ENCODE measurements at regions not wholly inside any gene's neighbourhood (a gene's known extent, or its start where the extent isn't known, plus 50 kb on each side); places are given as distances from the start of the nearest gene placed in this dataset.

GRCh38 chr11:114877976-114878375 is 199.6 kb downstream of the NXPE2 start:
- Histone ChIP-seq H2AFZ (ENCODE audit: low read depth, low read length) (no peak overlapping the region), H3K4me3 (ENCODE audit: low read length) (no peak overlapping the region), H4K20me1 (ENCODE audit: insufficient read depth, low read length) (no peaks in the 10 kb centered on the region), H3K27ac (ENCODE audit: low read length) (no peak overlapping the region), H3K36me3 (replicated peaks; ENCODE audit: low read depth, low read length) (no peaks in the 10 kb centered on the region), H3K4me2 (ENCODE audit: low read length) (no peak overlapping the region), H3K4me1 (ENCODE audit: low read length) (no peaks in the 10 kb centered on the region), H3K9ac (ENCODE audit: low read length) (no peak overlapping the region), H3K9me3 (ENCODE audit: insufficient read depth, low read length) (no peaks in the 10 kb centered on the region), H3K27me3 (ENCODE audit: low read depth, low read length) (no peaks in the 10 kb centered on the region), H3K79me2 (ENCODE audit: low read length) (no peaks in the 10 kb centered on the region)
- no peak for TF ChIP-seq EZH2phosphoT487 (IDR thresholded peaks at IDR 0.05; ENCODE audit: low read depth)
- TF ChIP-seq, protein P1, sequence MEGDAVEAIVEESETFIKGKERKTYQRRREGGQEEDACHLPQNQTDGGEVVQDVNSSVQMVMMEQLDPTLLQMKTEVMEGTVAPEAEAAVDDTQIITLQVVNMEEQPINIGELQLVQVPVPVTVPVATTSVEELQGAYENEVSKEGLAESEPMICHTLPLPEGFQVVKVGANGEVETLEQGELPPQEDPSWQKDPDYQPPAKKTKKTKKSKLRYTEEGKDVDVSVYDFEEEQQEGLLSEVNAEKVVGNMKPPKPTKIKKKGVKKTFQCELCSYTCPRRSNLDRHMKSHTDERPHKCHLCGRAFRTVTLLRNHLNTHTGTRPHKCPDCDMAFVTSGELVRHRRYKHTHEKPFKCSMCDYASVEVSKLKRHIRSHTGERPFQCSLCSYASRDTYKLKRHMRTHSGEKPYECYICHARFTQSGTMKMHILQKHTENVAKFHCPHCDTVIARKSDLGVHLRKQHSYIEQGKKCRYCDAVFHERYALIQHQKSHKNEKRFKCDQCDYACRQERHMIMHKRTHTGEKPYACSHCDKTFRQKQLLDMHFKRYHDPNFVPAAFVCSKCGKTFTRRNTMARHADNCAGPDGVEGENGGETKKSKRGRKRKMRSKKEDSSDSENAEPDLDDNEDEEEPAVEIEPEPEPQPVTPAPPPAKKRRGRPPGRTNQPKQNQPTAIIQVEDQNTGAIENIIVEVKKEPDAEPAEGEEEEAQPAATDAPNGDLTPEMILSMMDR (IDR thresholded peaks at IDR 0.05; ENCODE audit: low read depth, low read length), result no peak

DNA sequence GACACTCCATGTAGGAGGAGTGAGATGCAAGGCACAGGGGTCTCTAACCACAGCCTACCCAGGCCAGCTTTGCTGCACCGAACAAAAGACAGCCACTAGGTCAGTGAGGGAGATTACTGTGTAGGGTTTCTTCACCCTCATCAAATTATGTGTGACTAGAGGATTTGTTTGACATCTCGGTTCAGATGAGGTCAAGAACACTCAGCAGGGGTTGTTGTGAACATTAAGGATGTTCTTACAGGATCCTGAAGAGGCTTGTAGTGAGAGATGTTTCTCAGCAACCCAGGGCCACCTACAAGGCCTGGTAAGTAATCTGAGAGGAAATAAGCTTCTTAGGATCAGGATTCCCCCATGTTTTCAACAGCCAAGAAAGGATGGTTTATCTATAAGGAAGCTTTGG is 202.1 kb downstream of the NXPE2 start:
- no peaks in the 10 kb centered on the region for H3K36me3 ChIP-seq (replicated peaks; ENCODE audit: low read depth, low read length)
- no peak overlapping the region for H3K9ac ChIP-seq (ENCODE audit: low read length)
- H2AFZ ChIP-seq (ENCODE audit: low read depth, low read length), result no peak overlapping the region
- no peaks in the 10 kb centered on the region for H3K79me2 ChIP-seq (ENCODE audit: low read length)
- no peaks in the 10 kb centered on the region for H3K4me1 ChIP-seq (ENCODE audit: low read length)
- no peaks in the 10 kb centered on the region for H4K20me1 ChIP-seq (ENCODE audit: insufficient read depth, low read length)
- H3K27me3 ChIP-seq (ENCODE audit: low read depth, low read length), result no peaks in the 10 kb centered on the region
- no peak for TF ChIP-seq EZH2phosphoT487 (IDR thresholded peaks at IDR 0.05; ENCODE audit: low read depth)
- TF ChIP-seq, protein P1 (IDR thresholded peaks at IDR 0.05; ENCODE audit: low read depth, low read length), result no peak
- no peak overlapping the region for H3K4me3 ChIP-seq (ENCODE audit: low read length)
- no peak overlapping the region for H3K4me2 ChIP-seq (ENCODE audit: low read length)
- H3K9me3 ChIP-seq (ENCODE audit: insufficient read depth, low read length), result no peaks in the 10 kb centered on the region
- no peak overlapping the region for H3K27ac ChIP-seq (ENCODE audit: low read length)

DNA sequence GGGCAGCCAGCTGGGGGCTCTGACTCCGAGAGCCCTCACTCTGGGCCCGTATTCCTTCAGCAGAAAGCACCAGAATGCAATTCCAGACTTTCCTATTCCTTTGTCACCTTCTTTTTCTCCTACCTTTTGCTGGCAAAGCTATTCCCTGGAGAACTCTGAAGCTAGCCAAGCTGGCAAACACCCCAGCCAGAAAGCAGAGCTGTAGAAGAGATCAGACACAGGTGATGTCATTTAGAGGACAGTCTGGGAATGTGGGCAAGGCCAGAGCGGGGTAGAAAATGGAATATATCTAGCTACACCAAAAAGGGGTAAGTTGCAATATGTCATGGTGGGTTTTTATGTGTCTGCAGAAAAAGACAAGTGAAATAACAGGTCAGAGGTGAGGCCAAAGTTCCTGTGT is 205.1 kb downstream of the NXPE2 start:
- H4K20me1 ChIP-seq (ENCODE audit: insufficient read depth, low read length), result no peaks in the 10 kb centered on the region
- no peak overlapping the region for H3K9ac ChIP-seq (ENCODE audit: low read length)
- H2AFZ ChIP-seq (ENCODE audit: low read depth, low read length), result no peak overlapping the region
- H3K79me2 ChIP-seq (ENCODE audit: low read length), result no peaks in the 10 kb centered on the region
- TF ChIP-seq EZH2phosphoT487 (IDR thresholded peaks at IDR 0.05; ENCODE audit: low read depth), result no peak
- TF ChIP-seq, protein P1 (IDR thresholded peaks at IDR 0.05; ENCODE audit: low read depth, low read length), result no peak
- no peak overlapping the region for H3K27ac ChIP-seq (ENCODE audit: low read length)
- H3K4me2 ChIP-seq (ENCODE audit: low read length), result no peak overlapping the region
- H3K27me3 ChIP-seq (ENCODE audit: low read depth, low read length), result no peaks in the 10 kb centered on the region
- no peaks in the 10 kb centered on the region for H3K4me1 ChIP-seq (ENCODE audit: low read length)
- H3K36me3 ChIP-seq (replicated peaks; ENCODE audit: low read depth, low read length), result no peaks in the 10 kb centered on the region
- no peak overlapping the region for H3K4me3 ChIP-seq (ENCODE audit: low read length)
- H3K9me3 ChIP-seq (ENCODE audit: insufficient read depth, low read length), result no peaks in the 10 kb centered on the region

- Histone ChIP-seq H3K27ac (ENCODE audit: low read length) (no peak overlapping the region), H3K4me2 (ENCODE audit: low read length) (no peak overlapping the region), H2AFZ (ENCODE audit: low read depth, low read length) (no peak overlapping the region), H3K9me3 (ENCODE audit: insufficient read depth, low read length) (no peaks in the 10 kb centered on the region), H3K4me1 (ENCODE audit: low read length) (no peaks in the 10 kb centered on the region), H3K4me3 (ENCODE audit: low read length) (no peak overlapping the region), H3K27me3 (ENCODE audit: low read depth, low read length) (peaks cover 8% of the 10 kb centered on the region; the same call in 1 of the 2 replicates), H3K79me2 (ENCODE audit: low read length) (no peaks in the 10 kb centered on the region), H4K20me1 (ENCODE audit: insufficient read depth, low read length) (no peaks in the 10 kb centered on the region), H3K36me3 (replicated peaks; ENCODE audit: low read depth, low read length) (no peaks in the 10 kb centered on the region), H3K9ac (ENCODE audit: low read length) (no peak overlapping the region)
- TF ChIP-seq, protein P1 (IDR thresholded peaks at IDR 0.05; ENCODE audit: low read depth, low read length), result no peak
- TF ChIP-seq EZH2phosphoT487 (IDR thresholded peaks at IDR 0.05; ENCODE audit: low read depth), result no peak
These were observed 208.4 kb downstream of the NXPE2 start for GRCh38 chr11:114886644-114887265.
